Globus pallidus (tissue), 1 donor: ENCODE measurements at regions not wholly inside any gene's neighbourhood (a gene's known extent, or its start where the extent isn't known, plus 50 kb on each side); places are given as distances from the start of the nearest gene placed in this dataset.

ENCODE experiments used
- DNase-seq: peaks from one replicate; pipeline ENCODE4 v3.0.0-alpha.2; 2015; ENCODE audit warnings: low spot score

DNA sequence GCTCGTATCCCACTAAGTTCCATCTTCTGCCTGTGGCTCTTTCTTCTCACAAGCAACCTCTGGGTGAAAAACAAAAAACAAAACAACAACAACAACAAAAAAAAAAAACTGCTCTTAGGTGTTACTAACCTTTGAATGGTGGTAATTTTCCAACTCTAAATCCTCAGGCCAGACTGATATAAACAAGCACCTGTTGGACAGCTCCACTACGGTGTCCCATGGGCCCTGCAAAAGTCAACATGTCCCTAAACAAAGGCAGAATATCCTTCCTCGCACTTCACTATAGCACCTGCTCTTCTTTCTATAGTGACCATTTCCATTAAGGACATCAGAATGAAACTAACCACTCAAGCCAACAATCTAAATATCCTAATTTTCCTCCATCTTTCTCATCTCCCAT is 54.6 kb upstream of the PARM1 start:
- no peak for DNase-seq

GRCh38 chr4:74875451-74875850 is 57.5 kb upstream of the PARM1 start:
- DNase-seq = no peak

DNA sequence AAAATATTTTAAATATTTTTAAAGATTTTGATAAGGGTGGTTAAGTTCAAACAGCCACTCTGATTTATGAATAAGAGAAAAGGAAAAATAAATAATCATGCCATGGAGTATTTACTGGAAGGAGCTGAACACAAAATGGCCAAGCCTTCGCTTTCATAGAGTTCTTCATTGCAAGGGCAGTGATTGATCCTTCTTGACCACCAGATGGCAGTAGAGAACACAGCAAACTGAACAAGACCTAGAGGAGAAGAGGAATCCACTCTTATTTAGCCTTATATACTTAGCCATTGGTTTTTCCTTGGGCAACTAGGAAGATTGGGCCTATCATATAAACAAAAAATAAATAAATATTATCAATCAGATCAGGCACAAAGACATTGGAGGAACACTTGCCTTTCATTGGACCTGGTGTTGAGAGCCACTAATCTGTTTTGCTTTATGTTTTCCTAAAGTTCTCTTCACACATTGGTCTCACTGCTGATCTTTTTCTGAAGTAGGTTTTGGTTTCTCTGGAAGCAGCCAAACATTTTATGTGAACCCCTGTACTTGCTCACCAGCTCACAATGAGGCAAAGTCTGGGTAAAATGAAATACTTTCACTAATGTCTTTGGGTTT is 58.1 kb upstream of the PARM1 start:
- DNase-seq = peak; percentile 83

DNA sequence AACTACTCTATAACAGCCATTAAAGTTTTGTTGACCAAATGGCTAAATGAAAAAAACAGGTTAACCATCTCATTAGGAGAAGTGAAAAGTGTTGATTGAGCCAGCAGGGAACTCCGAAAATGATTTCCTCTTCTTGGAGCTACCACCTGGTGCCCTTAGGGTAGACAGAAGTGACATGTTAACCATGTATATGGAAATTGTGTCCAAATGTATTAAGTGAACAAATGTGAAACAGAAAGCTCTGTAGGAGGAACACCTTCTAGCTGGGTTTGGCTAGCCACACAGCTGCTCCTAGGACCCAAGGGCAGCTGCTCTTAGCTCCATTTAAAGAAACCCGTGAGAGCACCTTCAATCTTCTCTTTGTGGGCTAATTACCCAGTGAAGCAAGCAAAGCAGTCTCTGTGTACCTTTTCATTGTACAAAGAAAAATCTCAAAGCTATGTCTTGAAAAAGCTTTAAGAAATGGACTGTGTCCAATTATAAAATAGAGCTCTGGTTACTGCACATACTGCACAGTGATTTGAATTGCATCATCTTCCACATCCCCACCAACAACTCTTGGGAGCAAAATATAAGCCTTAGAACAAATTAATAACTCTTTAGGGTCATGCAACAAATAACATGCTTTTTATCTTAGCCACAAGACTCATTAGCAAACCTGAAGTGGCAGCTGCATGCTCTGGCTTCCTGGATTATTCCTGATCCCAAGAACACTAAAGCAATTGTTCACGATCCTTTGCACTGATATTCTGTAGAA is 59.2 kb upstream of the PARM1 start:
- no peak for DNase-seq

DNA sequence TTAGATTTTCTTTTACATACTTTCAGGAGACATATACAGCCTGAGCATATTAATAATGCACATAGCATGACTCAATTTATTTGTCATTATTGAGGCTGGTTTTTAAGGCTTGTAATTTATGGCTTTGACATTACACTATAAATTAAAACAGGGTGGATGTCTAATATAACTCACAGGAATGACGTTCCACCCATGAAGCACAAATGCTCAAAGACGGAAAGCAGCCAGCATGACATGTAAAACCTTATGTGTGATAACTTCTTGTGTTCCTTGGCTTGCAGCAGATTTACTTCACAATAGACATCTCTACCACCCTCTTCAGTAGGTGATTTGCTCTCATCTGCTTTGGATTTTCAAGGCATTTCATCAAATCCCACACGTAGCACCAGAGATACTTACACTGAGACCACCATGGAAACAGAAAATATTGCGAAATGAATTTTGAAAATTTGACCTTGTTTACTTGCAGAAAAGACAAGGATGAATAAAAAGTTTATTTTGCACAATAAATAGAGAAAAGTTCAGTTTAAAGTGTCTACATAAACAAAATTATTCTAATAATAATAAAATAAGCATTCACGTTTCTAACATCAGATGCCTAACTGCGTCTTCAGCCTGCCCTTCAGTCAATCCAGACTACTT is 64.7 kb upstream of the BTC start:
- no peak for DNase-seq

GRCh38 chr4:74855879-74856278 is 61.6 kb upstream of the BTC start:
- DNase-seq = no peak

GRCh38 chr4:74848774-74849173 is 54.5 kb upstream of the BTC start:
- no peak for DNase-seq

DNA sequence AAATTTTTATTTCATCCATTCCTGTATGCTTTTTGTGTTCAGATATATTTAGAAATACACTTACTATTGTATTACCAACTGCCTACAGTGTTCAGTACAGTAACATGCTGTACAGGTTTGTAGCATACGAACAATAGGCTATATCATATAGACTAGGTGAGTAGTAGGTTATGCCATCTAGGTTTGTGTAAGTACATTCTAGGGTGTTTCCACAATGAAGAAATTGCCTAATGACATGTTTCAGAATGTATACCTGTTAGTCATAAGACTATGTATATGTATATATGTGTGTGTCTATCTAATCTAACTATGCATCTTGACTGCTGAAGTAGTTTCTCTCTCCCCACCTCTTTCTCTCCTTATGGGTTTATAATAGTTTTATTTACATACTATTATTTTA is 51.5 kb upstream of the BTC start:
- DNase-seq = no peak
